Fibroblast of lung (primary cell): ENCODE measurements at regions not wholly inside any gene's neighbourhood (a gene's known extent, or its start where the extent isn't known, plus 50 kb on each side); places are given as distances from the start of the nearest gene placed in this dataset.

ENCODE experiments used
- DNase-seq, 2 donors: peaks; one replicate each; pipeline versions ENCODE4 v3.0.0 to v3.0.0-alpha.2; 2010; ENCODE audit warnings: low read depth in 2 of 2
- H2AFZ ChIP-seq: 2 replicates; pipeline ENCODE4 v1.5.1; 2012; ENCODE audit warnings: low read length, control low read depth, inconsistent platforms
- H3K27ac ChIP-seq: 2 replicates; pipeline ENCODE4 v1.5.1; 2011; ENCODE audit warnings: low read length, control low read depth; ENCODE audit not compliant: insufficient read depth
- H3K27me3 ChIP-seq: 2 replicates; pipeline ENCODE4 v1.5.1; 2011; ENCODE audit warnings: mild to moderate bottlenecking, low read length; ENCODE audit not compliant: control insufficient read depth, insufficient read depth
- H3K36me3 ChIP-seq: 2 replicates; pipeline ENCODE4 v1.5.1; 2011; ENCODE audit warnings: low read length; ENCODE audit not compliant: control insufficient read depth, insufficient read depth
- H3K4me1 ChIP-seq: 2 replicates; pipeline ENCODE4 v1.5.1; 2011; ENCODE audit warnings: low read length; ENCODE audit not compliant: control insufficient read depth, insufficient read depth; ENCODE audit errors: extremely low read depth
- H3K4me2 ChIP-seq: 2 replicates; pipeline ENCODE4 v1.5.1; 2011; ENCODE audit warnings: low read length, control low read depth; ENCODE audit not compliant: insufficient read depth; ENCODE audit errors: extremely low read depth
- H3K4me3 ChIP-seq, 4 experiments: fragments of 200-600 bp in 1 of 4; sonication (generic) in 1 of 4; replicated peaks in 1 of 4; 2 replicates each; pipeline ENCODE4 v1.5.1; 2011 to 2016; ENCODE audit warnings: low read length in 4 of 4, low read depth in 3 of 4, mild to moderate bottlenecking in 3 of 4, control low read depth in 2 of 4, inconsistent platforms in 1 of 4, mixed read lengths in 1 of 4; ENCODE audit not compliant: insufficient read depth in 1 of 4; ENCODE audit errors: control extremely low read depth in 1 of 4
- H3K79me2 ChIP-seq: 2 replicates; pipeline ENCODE4 v1.5.1; 2012; ENCODE audit warnings: mild to moderate bottlenecking, low read length, inconsistent platforms; ENCODE audit not compliant: control insufficient read depth, insufficient read depth
- H3K9ac ChIP-seq: 2 replicates; pipeline ENCODE4 v1.5.1; 2011; ENCODE audit warnings: mild to moderate bottlenecking, low read length, control low read depth; ENCODE audit not compliant: insufficient read depth
- H3K9me3 ChIP-seq: 2 replicates; pipeline ENCODE4 v1.5.1; 2012; ENCODE audit warnings: low read depth, low read length; ENCODE audit not compliant: control insufficient read depth, insufficient read depth
- H4K20me1 ChIP-seq: 2 replicates; pipeline ENCODE4 v1.5.1; 2011; ENCODE audit warnings: low read length; ENCODE audit not compliant: control insufficient read depth, insufficient read depth; ENCODE audit errors: extremely low read depth
- CTCF ChIP-seq, 2 donors: IDR thresholded peaks in 1 of 2; conservative IDR thresholded peaks in 1 of 2; 1 replicate in 1 of 2; 2 replicates in 1 of 2; pipeline ENCODE4 v1.5.1; 2011 to 2012; ENCODE audit warnings: low read length in 2 of 2, control low read depth in 1 of 2, inconsistent platforms in 1 of 2, low read depth in 1 of 2, mild to moderate bottlenecking in 1 of 2
- EZH2 ChIP-seq: IDR thresholded peaks from 2 replicates; pipeline ENCODE4 v1.5.1; 2012; ENCODE audit warnings: low read length, control low read depth, mild to moderate bottlenecking; ENCODE audit errors: missing control alignments

- H3K9ac ChIP-seq: no peak overlapping the region
- H3K79me2 ChIP-seq: no peaks in the 10 kb centered on the region
- no peaks in the 10 kb centered on the region for H3K4me1 ChIP-seq
- H3K4me3 ChIP-seq: no peak overlapping the region
- no peaks in the 10 kb centered on the region for H3K27me3 ChIP-seq
- H4K20me1 ChIP-seq: no peaks in the 10 kb centered on the region
- peak in 1 of 2 donors; percentile 70 for DNase-seq
- no peak overlapping the region for H3K4me2 ChIP-seq
- no peak overlapping the region for H2AFZ ChIP-seq
- no peak for TF ChIP-seq EZH2
- TF ChIP-seq CTCF (conservative IDR thresholded peaks at IDR 0.05 in 1 of 2, IDR thresholded peaks at IDR 0.05 in 1 of 2; ENCODE audit: low read depth in 1 of 2, low read length in 2 of 2): no peak
- H3K9me3 ChIP-seq: no peaks in the 10 kb centered on the region
- H3K27ac ChIP-seq: no peak overlapping the region
- no peaks in the 10 kb centered on the region for H3K36me3 ChIP-seq
Observed at GRCh38 chr5:155929112-155929511, 397.9 kb upstream of the SGCD start.

GRCh38 chr5:155934964-155935363, 392.0 kb upstream of the SGCD start:
- Histone ChIP-seq H3K79me2 (no peaks in the 10 kb centered on the region), H3K4me3 (no peak overlapping the region)

GRCh38 chr5:155935723-155936122, 391.2 kb upstream of the SGCD start:
- Histone ChIP-seq H3K27ac (no peak overlapping the region), H3K4me3 (no peak overlapping the region), H3K4me2 (no peak overlapping the region), H3K9ac (no peak overlapping the region), H3K79me2 (no peaks in the 10 kb centered on the region), H3K36me3 (no peaks in the 10 kb centered on the region), H2AFZ (no peak overlapping the region), H3K27me3 (no peaks in the 10 kb centered on the region), H3K4me1 (no peaks in the 10 kb centered on the region), H4K20me1 (no peaks in the 10 kb centered on the region), H3K9me3 (no peaks in the 10 kb centered on the region)
- TF ChIP-seq EZH2: no peak
- no peak for TF ChIP-seq CTCF (conservative IDR thresholded peaks at IDR 0.05 in 1 of 2, IDR thresholded peaks at IDR 0.05 in 1 of 2; ENCODE audit: low read depth in 1 of 2, low read length in 2 of 2)
- no peak for DNase-seq

More at GRCh38 chr5:155934964-155935363, 392.0 kb upstream of the SGCD start:
- Histone ChIP-seq H3K9me3 (no peaks in the 10 kb centered on the region), H3K4me2 (no peak overlapping the region), H4K20me1 (no peaks in the 10 kb centered on the region), H2AFZ (no peak overlapping the region), H3K27me3 (no peaks in the 10 kb centered on the region), H3K27ac (no peak overlapping the region), H3K4me1 (no peaks in the 10 kb centered on the region), H3K36me3 (no peaks in the 10 kb centered on the region), H3K9ac (no peak overlapping the region)
- TF ChIP-seq CTCF (conservative IDR thresholded peaks at IDR 0.05 in 1 of 2, IDR thresholded peaks at IDR 0.05 in 1 of 2; ENCODE audit: low read depth in 1 of 2, low read length in 2 of 2) (no peak), EZH2 (no peak)
- DNase-seq: no peak
